HEK293 (cell line): ENCODE measurements at regions not wholly inside any gene's neighbourhood (a gene's known extent, or its start where the extent isn't known, plus 50 kb on each side); places are given as distances from the start of the nearest gene placed in this dataset.

ENCODE experiments used
- BCL11A ChIP-seq: fragments of 450-650 bp; formaldehyde crosslinking; IDR thresholded peaks from 2 replicates; pipeline ENCODE4 v1.5.1; 2016; ENCODE audit warnings: low read depth, missing biosample characterization, missing genetic modification characterization
- CTCF ChIP-seq: fragments of 450-650 bp; formaldehyde crosslinking; IDR thresholded peaks from 2 replicates; pipeline ENCODE4 v1.5.1; 2016; ENCODE audit warnings: missing biosample characterization, missing genetic modification characterization
- ZBTB1 ChIP-seq: fragments of 450-650 bp; formaldehyde crosslinking; IDR thresholded peaks from 2 replicates; pipeline ENCODE4 v1.5.1; 2016; ENCODE audit warnings: missing biosample characterization, missing genetic modification characterization
- ZBTB26 ChIP-seq: fragments of 450-650 bp; formaldehyde crosslinking; optimal IDR thresholded peaks from 2 replicates; pipeline ENCODE3; 2016; ENCODE audit warnings: missing biosample characterization, mild to moderate bottlenecking, missing genetic modification characterization
- ZNF76 ChIP-seq: fragments of 450-650 bp; formaldehyde crosslinking; IDR thresholded peaks from 2 replicates; pipeline ENCODE4; 2016; ENCODE audit warnings: low read depth, missing biosample characterization, missing genetic modification characterization, borderline replicate concordance
- TF ChIP-seq, protein P1 (sequence below): fragments of 450-650 bp; formaldehyde crosslinking; IDR thresholded peaks from 2 replicates; pipeline ENCODE4 v1.5.1; 2016; ENCODE audit warnings: missing biosample characterization, missing genetic modification characterization
- TF ChIP-seq, protein P2 (sequence below): fragments of 450-650 bp; formaldehyde crosslinking; IDR thresholded peaks from 2 replicates; pipeline ENCODE4; 2016; ENCODE audit warnings: missing biosample characterization, missing genetic modification characterization

DNA sequence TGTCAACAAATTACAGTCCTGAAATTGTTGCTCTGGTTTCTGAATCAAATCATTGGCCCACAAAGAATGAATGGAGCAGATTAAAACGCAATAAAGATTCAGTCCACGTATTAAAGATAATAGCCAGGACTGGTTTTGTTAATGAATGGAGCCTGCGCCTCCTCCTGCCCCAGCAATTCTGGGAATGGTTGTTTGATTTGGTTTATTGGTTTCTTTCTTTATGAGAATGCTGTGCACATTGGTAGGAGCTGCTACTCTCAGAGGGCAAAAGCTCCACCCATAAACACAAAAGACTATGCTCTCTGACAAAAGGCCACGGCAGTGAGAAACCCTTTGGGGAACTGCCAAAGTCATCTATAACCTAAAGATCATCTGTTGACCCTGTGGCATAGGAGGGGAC is 261.1 kb downstream of the ABHD5 start:
- TF ChIP-seq BCL11A (tag by site-specific recombination) (no peak), ZBTB1 (tag by site-specific recombination) (no peak), ZNF76 (tag by site-specific recombination) (no peak), CTCF (tag by site-specific recombination) (no peak), ZBTB26 (no peak)
- TF ChIP-seq, protein P1, sequence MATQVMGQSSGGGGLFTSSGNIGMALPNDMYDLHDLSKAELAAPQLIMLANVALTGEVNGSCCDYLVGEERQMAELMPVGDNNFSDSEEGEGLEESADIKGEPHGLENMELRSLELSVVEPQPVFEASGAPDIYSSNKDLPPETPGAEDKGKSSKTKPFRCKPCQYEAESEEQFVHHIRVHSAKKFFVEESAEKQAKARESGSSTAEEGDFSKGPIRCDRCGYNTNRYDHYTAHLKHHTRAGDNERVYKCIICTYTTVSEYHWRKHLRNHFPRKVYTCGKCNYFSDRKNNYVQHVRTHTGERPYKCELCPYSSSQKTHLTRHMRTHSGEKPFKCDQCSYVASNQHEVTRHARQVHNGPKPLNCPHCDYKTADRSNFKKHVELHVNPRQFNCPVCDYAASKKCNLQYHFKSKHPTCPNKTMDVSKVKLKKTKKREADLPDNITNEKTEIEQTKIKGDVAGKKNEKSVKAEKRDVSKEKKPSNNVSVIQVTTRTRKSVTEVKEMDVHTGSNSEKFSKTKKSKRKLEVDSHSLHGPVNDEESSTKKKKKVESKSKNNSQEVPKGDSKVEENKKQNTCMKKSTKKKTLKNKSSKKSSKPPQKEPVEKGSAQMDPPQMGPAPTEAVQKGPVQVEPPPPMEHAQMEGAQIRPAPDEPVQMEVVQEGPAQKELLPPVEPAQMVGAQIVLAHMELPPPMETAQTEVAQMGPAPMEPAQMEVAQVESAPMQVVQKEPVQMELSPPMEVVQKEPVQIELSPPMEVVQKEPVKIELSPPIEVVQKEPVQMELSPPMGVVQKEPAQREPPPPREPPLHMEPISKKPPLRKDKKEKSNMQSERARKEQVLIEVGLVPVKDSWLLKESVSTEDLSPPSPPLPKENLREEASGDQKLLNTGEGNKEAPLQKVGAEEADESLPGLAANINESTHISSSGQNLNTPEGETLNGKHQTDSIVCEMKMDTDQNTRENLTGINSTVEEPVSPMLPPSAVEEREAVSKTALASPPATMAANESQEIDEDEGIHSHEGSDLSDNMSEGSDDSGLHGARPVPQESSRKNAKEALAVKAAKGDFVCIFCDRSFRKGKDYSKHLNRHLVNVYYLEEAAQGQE (tag by site-specific recombination) = no peak
- TF ChIP-seq, protein P2, sequence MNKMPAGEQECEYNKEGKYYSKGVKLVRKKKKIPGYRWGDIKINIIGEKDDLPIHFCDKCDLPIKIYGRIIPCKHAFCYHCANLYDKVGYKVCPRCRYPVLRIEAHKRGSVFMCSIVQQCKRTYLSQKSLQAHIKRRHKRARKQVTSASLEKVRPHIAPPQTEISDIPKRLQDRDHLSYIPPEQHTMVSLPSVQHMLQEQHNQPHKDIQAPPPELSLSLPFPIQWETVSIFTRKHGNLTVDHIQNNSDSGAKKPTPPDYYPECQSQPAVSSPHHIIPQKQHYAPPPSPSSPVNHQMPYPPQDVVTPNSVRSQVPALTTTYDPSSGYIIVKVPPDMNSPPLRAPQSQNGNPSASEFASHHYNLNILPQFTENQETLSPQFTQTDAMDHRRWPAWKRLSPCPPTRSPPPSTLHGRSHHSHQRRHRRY = no peak
